ENCODE measurements at regions not wholly inside any gene's neighbourhood (a gene's known extent, or its start where the extent isn't known, plus 50 kb on each side); places are given as distances from the start of the nearest gene placed in this dataset.

DNA sequence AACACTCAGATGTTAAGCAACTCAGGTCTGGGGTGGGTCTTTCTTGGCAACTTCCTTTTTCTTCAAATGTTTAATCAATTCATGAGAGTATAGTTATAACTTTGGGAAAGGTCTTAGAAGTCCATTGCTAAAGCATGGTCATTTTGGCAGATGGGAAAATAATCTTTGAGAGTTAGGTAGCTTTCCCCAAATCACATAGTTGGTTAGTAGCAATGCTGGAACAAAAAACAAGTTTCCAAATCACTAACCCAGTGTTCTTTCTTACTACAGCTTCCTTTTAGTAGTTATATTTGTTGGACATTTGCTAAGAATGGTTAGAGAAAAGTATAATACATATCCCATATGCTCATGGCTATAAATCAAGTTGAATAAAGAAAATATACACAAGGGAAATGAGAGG is 185.2 kb upstream of the SLC14A2 start:
- no peak for DNase-seq (ENCODE audit: low read depth)

DNA sequence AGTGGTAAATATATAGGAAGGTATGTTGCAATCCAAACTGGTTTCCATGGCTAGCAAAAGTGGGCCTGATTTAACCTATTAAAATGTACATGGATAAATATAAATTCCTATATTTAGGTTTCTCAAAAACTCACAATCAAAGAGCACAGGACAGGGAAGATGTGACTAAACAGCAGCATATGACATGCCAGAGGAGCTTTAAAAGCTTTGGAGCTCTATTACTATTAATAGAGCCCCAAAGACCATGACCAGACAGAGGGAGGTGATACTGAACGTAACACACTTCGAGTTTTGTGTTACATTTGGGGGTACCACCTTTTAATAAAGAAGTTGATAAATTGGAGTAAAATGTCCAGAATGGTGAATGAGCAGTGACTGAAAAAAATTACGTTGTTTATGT is 179.5 kb upstream of the SLC14A2 start:
- DNase-seq (ENCODE audit: low read depth): no peak

DNA sequence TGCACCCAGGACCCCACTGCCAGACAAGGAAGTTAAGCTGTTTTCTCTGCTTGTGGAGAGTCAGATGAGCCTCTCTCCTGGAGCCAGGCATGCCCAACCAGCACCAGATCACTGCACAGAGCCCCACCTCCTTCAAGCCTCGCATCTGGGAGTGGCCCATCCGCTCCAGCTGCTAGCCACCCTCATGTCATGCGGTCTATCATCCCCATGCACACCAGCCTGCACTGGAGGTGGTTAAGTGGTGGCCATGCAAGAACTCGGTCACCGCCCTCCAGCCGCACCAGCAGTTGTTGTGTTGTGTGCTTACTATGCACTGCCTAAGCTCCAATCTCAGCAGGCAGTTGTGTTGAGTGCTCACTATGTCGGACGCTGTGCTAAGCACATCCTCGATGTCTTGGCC is 177.9 kb upstream of the SLC14A2 start:
- DNase-seq (ENCODE audit: low read depth): no peak

DNA sequence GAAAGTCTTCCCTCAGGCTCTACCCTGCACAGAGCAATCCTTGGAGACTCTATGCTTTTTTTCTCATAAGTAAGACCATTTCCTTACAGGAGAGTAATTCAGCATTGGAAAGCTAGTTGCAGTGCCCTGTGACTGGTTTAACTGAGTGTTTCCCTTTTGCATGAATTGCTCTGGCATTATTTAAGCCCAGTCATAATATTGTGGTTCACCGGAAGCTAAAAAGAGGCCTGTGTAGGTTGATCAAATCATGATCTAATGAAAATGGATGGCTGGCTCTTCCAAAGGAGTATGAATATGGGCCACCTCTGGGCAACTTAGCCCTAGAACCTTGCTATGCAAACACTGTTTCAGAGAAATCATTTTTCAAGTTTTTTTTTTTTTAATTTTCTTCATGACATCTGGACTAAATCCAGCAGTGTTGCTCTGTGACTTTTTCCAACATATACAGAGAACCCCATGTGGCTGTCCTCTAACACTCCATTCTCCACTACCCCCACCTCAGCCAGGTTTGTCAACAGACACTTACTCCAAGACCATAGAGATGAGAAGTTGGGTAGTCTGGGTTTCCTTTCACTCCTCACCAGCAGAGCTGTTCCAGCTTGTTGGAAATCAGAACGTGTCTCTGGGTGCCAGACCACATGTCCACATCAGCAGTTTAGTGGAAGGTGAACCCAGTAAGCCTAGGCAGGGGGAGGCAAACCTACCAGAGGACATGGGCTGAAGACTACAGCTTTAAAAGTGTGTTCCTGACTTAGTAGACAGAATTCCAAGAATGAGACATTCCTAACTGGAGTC is 175.2 kb upstream of the SLC14A2 start:
- DNase-seq (ENCODE audit: low read depth): no peak

DNA sequence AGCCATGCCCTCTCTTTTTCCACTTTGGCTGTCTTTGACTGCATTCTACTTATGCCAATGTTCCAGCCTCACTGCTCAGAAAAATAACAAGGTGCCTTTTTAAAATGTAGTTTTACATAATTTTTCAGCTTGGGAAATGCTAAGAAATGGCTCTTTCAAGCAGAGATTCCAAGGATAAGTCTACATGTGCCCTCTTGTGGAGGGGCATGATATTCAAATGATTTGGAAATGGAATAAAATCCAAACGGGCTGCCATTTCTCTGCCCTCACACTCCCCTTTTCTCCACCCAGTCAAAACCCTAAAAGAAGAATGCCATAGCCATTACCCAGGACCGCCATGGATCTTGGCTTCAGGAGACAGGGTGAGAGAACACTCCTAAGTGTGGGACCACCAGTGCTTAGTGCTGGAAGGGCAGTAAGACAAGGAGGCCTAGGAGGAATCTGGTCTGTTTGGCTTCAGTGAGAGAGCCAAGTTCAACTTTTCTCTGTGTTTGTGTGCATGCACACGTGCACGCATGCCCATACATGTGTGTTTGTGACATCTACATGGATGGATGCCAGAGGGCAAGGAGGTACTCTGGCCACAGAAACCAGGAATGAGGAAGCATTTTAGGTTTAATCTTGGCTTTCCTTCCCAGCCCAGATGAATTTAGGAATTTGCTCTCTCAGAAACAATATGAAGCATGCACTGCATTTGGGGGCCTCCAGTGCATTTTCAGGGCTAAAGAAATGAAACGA is 174.0 kb upstream of the SLC14A2 start:
- DNase-seq (ENCODE audit: low read depth): peak; percentile 30

DNA sequence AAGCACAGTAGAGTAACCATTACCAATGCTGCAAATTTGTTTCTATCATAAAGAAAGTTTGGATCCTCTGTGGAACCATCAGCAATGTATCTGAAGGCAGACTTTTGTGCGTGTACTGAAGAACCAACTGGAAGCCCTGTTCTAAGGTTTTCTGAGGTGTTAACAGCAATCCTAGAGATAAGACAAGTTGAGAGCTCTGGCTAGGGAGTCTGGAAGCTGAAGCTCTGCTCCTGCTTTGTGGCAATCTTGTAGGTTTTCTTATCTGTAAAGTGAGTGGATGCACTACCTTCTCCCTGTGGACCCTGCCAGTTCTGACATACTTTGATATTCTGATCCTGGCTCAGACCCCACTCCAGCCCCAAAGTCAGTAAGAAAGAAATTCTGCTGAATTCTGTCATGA is 171.2 kb upstream of the SLC14A2 start:
- DNase-seq (ENCODE audit: low read depth): no peak

DNA sequence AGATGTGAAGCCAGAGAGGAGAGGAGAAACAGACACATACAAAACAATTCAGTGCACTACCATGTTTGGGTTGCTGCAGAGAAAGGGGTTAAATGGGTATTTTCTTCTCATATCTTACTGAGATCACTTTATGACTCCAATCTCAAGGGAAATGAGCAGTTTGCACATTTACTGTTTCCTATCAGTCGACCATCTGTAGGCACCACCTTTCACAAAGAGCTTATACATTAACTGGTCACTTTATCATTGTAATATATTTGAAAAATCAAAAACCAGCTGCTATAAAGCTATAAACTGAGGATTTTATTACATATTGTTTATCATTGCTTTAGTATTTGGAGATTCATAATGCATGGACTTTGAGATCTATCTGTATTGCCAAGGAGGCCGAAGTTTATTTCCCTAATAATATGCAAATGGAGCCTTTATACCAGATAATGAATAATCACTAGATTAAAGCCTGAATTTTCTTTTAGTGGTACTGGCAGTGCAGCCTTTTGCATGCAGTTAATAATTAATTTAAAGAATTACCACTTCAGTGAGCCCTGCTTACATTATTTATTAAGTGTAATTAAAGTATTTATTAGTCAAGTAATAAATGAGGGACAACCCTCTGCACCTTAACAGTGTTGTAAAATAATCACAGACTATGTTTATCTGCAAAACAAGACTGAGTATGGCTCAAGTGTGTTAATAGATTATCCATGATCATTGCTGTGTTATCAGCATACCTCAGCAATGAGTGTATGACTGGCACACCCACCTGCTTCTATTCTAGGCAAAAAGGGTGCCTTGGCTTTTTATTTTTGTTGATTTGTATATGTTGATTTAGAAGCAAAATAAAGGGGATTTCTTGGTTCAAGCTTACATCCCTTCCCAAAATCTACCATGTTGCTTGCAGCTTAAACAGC is 167.7 kb upstream of the SLC14A2 start:
- no peak for DNase-seq (ENCODE audit: low read depth)

DNA sequence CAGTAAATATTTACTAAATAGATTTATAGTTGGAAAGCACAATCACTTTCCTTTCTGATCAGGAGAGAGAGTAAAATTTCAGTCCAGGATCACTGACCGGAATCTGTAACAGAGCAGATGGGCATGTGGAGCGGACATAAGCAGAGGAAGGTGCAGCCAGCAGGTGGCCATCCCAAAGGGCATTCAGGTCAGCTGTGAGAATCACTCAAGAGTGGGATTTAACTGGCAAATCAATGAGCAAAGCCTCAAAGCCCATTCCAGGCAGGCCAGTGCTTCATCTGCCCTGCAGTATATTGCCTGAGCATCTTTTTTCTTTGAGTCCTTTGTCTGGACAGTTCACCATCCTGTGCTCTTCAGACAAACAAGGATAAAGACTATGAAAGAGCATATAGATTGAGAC is 166.4 kb upstream of the SLC14A2 start:
- DNase-seq (ENCODE audit: low read depth): no peak

DNA sequence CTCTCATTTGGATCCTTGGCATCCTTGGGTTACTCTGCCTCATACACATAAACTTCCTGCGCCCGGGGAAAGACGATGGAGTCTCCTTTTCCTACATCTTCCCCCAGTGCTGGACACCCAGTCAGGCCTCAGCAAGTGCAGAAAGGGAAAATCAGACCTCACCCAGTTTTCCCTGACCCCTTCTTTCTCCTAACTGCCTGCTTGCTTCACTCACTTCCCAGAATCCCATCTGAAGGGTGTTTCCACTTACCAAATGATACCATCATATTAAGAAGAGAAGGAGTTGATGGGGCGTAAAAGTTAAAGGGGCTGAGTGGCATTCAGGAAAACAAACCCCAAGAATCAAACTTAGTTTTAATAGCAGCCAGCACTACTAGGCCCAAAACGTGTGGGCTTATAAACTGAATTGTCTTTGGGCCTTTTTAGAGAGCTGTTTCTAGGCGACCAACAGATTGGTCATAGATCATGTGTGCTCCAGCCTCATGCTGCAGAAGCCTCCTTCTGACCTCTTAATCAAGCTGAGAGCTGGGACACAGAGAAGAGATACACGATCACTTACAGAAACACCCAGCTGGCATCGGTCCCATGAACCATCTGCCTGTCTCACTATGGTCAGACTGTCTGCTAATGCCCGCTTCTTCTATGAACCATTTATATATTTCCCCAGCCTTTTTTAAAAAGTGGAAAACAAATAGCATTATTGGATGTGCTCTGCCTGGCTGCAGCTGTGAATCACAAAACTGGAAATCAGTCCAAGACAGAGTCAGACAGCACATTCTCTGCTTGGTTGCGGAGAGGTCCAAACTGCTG is 165.7 kb upstream of the SLC14A2 start:
- DNase-seq (ENCODE audit: low read depth): no peak

DNA sequence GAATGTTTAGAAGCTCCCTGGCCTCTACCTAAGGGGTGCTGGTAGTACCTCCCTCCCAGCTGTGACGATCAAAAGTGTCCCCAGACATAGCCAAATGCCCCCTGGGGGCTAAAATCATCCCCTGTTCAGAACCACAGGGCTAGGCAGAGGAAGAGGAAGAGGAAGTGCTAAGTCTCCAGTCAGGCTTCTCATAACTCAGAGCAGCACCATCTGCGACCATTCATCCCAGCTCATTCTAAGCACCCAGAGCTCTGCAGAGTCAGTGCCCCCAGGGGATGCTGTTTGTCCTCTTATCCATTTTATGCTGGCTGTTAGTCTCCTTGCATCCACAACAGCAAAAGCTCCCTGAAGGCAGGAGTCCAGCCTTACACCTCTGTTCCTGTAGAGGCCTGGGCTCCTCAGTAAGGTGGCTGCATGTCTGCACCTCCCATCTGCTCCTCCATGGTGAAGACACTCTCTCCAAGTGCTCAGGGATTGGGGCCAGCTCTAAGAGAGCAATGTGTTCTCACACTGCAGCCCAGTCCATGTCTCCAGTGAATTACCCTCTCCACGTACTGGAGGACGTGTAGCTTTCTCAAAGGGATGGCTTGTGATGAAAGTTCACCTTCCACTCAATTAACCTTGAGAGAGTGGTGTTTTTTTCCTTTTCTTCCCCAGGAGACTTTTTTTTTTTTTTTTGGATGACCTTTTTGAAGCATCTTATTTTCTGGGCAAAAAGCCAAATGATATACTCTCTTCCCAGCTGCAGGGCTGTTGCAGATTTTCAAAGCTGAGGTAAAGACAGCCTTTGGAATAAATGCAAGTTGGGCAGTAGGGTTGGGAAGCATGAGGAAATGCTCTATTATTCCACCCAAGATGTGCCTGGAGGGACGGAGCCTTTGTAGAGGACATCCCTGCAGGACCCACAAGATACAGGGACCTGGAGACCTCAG is 158.9 kb upstream of the SLC14A2 start:
- DNase-seq (ENCODE audit: low read depth): peak; percentile 5

- DNase-seq (ENCODE audit: low read depth): no peak
Measured at GRCh38 chr18:45458033-45458432, 157.2 kb upstream of the SLC14A2 start.

GRCh38 chr18:45462179-45462578 is 153.1 kb upstream of the SLC14A2 start:
- DNase-seq (ENCODE audit: low read depth): no peak

GRCh38 chr18:45463451-45463850 is 151.8 kb upstream of the SLC14A2 start:
- DNase-seq (ENCODE audit: low read depth): no peak

GRCh38 chr18:45464619-45465018 is 150.7 kb upstream of the SLC14A2 start:
- no peak for DNase-seq (ENCODE audit: low read depth)

- peak; percentile 2 for DNase-seq (ENCODE audit: low read depth)
Measured at GRCh38 chr18:45467293-45467692, 148.0 kb upstream of the SLC14A2 start.

DNA sequence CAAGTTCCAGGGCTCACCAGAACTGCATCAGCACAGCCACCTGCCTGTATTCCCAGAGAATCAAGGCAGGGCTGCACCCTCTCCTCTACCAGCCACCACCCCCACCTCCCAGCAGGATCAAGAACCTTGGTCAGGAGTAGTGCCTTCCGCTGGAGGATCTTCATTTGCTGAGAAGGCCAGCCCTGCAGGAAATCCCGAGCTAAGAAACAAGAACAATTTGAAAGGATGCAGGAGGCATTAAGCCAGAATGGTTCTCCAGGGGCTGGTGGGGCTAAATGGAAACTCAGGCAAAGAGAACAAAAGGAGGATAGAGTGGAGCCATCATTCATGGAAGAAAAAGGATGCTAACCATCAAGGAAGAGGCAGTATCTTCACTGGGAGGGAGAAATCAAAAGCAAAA is 147.3 kb upstream of the SLC14A2 start:
- DNase-seq (ENCODE audit: low read depth): no peak

DNA sequence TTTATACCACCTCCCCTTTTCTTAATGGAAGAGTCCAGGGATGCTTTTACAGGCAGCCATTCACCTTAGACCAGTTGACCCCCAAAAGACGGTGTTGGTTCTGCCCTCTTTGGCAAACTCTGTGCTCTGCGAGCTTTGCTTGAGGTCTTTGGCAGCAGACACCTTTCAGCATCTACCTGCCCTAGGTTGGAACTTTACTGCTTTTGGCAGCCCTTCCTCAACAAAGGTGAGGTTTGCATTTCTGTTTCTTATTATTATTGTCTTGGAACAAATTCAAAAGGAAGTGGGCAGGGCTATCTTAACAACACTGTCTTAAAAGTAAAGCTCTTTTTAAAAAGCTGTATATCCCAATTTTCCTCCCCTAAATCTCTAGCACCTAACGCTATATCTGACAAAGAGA is 136.4 kb upstream of the SLC14A2 start:
- no peak for DNase-seq (ENCODE audit: low read depth)

DNA sequence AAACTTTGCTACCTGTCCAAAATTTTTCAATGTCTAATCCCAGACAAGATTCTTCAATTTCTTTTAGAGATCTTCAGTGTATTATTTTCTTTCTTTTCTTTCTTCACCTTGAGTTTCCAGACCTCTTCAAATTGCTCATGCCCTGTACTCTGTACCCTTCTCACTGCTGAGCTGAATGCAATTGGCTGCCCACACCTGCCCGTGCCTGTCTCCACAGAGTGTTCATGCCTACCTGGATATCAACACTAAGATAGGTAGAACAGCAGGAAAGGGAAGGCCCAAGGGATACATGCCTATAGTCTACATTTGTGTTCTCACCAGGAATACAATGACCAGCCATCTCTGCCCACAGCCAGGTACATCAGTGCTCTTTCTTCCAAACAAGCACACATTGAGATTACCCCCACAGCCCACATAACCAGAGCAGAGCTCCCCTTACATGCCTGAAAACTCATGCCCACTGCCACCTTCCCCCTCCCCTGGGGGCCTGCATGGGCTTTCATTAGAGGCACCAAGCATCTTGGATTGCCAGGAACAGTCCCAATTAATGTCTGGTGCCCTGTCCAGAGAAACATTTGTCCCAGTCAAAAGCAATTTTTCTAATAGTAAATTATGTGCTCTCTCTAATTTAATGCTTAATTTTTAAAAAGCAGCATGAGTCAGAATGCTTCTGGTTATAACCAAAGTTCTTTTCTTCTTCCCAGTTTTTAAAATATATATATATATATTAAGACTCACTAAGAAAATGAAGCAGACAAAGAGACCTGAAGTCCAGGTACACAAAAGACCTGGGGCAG is 134.9 kb upstream of the SLC14A2 start:
- DNase-seq (ENCODE audit: low read depth): no peak

- DNase-seq (ENCODE audit: low read depth): peak; percentile 3
Measured at GRCh38 chr18:45481821-45482220, 133.5 kb upstream of the SLC14A2 start.

DNA sequence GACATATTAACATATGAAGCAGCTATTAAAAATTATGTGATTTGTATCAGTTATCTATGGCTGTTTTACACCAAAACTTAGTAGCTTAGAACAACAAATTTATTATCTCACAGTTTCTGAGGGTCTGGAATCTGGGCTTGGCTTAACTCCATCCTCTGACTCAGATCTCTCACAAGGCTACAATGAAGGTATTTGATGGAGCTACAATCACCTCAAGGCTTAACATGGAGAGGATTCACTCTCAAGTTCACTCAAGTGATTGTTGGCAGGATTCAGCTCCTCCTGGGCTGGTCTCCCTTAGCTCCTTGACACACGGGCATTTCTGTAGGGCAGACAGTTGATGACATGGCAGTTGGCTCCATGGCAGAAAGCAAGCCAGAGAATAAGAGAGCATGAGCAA is 133.0 kb upstream of the SLC14A2 start:
- DNase-seq (ENCODE audit: low read depth): peak; percentile 41
